Left hindlimb (tissue), 1 donor: ENCODE measurements at regions not wholly inside any gene's neighbourhood (a gene's known extent, or its start where the extent isn't known, plus 50 kb on each side); places are given as distances from the start of the nearest gene placed in this dataset.
"Not testable (repeated sequence)": the region's sequence is repeated elsewhere in the genome, so short reads cannot be mapped to it uniquely, and the experiment has no call there.

ENCODE experiments used
- DNase-seq: peaks from one replicate; pipeline ENCODE4 v3.0.0-alpha.2; 2018

DNA sequence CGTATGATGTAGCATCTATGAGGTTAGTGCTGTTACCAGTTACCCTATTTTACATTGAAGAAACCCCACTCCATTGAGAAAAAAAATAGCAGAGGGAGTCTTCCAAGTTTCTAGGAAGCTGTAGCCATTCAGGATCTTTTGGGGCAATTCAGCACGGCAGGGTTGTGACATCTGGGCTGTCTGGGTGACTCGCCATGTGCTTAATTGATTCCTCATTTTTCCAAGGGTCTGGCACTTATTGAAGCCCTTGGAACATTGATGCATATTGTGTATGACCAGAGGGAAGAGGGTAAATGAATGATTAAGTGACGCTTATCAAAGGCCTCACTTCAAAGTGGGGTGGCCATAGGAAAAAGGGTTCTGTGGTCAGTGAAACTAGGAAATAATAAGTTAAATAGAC is 248.7 kb downstream of the ARHGAP12 start:
- no peak for DNase-seq

DNA sequence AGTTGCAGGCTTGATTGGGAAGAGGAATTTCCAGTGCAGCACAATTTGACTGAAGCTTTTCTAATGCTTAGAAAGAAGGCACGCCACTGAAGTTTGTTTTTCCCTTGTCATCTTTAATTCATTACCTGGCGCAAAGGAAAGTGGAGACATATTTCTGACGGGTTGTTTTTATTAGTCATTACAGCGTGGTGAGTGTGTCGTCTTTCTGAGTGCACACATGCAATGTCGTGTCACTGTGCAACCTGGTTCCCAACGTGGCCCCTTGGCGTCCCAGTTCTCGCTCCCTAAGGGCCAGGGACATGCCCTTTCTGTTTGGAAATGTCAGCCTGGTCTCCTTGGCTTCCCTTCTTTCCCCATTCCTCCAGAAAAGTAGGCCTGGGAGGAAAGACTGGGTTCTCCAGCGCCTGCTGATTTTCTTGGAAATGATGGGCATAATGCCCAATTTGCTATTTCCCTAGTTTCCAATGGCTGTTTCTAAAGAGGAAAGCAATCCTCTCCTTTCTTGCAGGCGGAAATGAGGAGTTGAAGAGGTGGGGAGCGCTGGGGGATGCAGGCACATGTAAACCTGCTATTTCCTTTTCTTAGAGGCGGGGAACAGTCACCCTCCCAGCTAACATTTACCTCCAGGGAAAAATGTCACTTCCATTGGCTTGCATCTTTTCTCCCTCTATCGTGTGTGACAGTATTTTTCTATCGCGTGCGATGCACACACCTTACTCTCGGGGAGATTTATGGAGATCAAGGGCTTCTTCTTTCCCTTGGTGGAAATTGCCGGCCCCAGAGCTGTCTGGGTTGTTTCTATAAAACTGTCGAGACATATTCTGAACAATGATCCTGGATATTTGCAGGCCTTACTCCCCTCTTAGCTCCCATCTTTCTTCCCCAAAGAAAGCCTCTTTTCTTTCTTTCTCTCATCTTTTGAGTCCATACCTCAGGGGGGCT is 249.8 kb downstream of the ARHGAP12 start:
- DNase-seq: no peak

DNA sequence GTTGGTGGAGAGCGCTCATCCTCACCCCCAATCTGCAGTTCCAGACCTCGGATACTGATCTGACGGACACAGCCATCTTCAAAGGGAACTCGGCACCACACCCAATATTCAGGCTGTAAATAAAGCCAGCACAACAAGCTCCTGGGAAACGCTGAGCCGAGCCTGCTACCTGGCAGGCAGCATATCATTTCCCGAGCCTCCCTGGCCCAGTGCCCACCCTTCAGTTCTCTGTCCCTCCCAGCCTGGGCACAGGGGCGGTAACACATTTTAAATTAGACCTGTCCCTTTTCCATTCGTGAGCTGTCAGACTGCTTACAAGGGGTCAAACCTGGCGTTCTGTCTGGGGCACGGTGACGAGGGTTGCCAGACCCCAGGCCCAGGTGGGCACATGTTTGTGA is 250.5 kb downstream of the ARHGAP12 start:
- no peak for DNase-seq

DNA sequence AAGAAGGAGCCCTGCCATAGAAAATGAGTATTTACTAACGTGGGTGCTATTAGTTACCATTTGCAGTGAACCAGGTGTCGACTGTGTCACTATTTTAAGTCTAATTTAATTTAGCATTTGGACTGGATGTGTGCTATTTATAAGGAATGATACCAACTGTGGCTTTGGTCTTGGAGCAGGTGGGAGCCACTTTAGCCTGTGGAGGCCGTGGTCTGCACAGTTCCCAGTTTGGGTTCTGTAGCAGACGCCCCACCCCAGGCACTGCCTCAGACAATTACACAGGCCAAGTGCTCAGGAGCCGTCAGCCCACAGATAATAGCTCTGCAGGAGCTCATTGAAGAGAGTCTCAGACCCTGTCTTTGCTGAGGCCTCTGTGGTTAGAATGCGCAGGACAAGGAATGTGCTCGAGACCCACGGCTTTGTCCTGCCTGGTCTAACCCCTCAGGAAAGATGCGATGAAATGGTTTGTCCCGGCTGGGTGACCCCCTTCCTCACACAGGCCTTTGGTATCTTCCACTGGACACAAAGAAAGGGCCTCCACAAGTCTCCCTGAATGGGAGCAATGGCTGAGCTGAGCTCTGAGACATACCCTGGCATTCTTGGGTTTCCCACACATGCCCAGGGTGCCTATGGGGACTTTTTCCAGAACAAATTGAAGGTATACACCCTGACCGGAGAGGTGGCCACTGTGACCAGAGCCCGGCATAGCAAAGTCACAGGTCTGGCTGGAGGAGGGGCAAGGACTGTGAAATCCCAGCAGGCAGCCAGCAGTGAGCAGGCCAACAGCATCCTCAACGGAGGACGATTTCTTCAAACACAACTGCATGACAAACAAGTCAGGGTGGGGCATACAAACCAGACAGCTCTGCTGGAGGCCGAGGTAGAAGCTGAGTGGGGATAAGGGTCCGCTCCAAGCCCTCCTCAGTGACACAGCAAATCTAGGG is 251.2 kb downstream of the ARHGAP12 start:
- DNase-seq: no peak

DNA sequence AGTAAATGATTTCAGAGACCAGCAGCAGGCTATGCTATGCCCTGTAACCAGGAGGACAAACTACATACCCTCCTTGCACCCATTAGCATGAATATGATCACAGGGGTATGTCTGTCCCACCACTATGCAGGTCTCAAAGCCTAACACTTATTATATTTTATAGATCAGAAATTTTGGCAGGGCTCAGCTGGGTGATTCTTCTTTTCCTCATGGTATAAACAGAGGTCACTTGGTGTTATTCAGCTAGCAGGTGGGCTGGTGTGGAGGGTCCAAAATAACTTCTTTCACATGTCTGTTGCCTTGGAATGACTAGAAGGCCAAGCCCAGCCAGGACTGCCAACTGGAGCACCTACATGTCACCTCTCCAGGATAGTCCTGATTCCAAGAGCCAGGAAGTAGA is 252.9 kb downstream of the ARHGAP12 start:
- DNase-seq: no peak

DNA sequence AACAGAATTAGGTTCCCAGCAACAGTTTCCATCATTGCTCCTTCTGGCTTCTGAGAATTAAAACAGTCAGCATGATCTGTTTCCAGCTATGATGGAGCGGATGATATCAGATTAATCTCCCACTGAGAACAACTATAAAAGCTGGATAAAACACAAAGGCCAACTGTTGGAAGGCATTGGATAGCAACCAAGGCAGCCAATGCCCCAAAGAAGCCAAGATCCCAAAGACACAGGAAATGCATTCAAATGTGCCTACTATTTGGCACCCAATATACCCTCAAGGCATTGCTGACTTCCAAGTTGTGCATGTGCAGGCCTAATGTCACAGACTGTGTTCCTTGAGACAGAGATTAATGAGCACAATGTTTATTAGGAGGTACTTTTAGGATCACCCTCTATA is 259.3 kb downstream of the ARHGAP12 start:
- no peak for DNase-seq

DNA sequence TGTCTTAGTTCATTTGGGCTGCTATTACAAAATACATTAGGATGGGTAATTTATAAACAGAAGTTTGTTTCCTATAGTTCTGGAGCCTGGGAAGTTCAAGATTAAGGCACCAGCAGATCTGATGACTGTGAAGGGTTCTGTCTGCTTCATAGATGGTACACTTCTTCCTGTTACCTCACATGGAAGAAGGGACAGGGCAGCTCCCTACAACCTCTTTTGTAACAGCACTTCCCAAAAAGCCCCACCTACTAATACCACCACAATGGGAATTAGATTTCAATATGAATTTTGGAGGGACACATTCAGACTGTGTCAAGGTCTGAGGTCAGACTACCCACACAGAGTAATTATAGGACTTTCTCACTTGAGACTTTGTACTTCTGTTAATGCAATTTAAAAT is 260.3 kb downstream of the ARHGAP12 start:
- no peak for DNase-seq

DNA sequence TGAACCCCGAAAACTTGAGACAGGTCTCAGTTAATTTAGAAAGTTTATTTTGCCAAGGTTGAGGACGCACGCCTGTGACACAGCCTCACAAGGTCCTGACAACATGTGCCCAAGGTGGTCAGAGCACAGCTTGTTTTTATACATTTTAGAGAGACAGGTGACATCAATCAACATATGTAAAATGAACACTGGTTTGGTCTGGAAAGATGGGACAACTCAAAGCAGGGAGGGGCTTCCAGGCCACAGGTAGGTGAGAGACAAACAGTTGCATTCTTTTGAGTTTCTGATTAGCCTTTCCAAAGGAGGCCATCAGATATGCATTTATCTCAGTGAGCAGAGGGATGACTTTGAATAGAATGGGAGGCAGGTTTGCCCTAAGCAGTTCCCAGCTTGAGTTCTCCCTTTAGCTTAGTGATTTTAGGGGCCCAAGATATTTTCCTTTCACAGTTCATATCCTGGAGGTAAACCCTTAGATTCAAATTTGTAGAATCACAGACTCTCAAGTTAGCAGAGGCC is 262.8 kb downstream of the ARHGAP12 start:
- not testable (repeated sequence) for DNase-seq

DNA sequence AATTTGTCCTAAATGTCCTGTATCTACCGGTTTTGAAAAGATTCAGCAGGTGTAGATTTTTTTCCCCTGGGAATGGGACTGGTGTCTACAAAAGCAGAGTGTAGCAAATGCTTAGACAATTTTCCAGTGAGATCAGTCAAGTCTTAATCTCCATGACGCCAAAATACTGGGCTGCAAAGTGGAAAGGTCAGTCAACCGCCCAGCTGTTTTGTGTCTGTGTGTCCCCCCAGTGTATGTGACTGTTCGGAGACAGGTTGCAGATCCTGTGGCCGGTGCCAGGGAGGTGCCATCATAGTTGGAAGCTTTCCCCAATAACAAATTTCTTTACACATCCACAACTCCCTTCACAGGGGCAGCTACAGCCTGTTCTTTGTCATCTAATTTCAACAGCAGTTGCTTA is 263.8 kb downstream of the ARHGAP12 start:
- peak; percentile 76 for DNase-seq

DNA sequence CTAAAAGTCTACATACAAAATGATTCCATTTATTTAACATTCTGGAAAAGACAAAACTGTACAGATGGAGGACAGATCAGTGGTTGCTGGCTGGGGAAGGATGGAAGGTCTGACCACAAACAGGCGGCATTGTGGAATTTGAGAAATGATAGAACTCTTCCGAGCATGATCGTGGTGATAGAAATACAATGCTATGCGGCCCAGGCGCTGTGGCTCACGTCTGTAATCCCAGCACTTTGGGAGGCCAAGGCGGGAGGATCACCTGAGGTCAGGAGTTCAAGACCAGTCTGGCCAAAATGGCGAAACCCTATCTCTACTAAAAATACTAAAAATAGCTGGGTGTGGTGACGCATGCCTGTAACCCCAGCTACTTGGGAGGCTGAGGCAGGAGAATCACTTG is 264.6 kb downstream of the ARHGAP12 start:
- DNase-seq: not testable (repeated sequence)

DNA sequence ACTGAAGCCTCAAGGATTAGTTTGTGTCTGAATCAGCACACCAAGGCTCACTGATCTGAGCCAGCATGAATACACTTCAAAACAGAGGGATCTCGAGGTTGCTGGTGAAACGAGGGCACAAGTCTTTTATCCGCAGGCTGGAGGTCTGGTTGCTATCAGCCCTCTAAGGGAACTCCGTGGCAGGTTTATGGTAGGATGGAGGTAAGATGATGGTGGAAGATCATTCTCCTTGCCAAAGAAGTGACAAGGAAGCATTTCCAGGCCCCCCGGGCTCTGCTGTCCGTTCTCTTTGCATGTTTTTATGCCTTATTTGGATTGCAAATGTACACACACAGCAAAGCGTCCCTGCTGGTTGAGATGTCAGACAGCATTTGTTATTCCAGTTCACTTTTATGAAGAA is 268.3 kb downstream of the ARHGAP12 start:
- DNase-seq: no peak

DNA sequence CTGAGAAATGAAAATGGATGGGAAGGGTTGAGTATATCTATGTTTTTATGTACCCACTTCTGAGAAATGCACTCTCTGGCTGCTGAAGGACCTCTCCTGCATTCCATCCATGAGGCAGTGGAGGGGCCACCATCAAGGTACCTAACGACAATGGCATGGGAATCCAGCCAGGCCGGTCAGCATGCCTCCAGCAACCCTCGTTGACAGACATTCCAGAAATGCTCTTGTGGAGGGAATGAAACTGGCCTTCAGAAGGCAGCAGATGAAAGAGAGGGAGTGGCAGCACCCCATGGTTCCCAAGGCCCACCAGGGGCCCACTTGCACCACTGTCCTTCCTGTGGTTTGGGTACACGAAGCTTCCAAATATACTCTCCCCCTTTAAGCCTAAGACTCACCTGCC is 269.0 kb downstream of the ARHGAP12 start:
- DNase-seq: no peak

DNA sequence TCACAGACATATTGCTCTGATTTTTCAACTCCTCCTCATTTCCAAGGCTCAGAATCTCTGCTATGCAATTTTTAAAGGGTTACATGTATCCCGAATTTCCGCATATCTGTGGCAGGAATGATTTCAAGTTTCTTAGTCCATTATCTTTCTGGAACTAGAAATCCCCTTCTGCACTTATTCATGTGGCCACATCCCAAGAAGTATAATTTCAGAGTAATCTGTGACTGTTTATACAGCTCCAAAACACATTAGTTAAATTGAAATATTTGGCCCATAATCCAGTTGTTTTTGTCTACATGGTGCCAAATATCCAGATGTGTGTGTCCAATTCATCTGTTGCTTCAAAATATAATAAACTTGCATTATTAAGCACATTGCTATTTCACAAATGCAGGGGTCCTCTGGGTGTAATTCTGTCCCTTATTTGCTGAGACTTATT is 271.2 kb downstream of the ARHGAP12 start:
- DNase-seq: no peak

DNA sequence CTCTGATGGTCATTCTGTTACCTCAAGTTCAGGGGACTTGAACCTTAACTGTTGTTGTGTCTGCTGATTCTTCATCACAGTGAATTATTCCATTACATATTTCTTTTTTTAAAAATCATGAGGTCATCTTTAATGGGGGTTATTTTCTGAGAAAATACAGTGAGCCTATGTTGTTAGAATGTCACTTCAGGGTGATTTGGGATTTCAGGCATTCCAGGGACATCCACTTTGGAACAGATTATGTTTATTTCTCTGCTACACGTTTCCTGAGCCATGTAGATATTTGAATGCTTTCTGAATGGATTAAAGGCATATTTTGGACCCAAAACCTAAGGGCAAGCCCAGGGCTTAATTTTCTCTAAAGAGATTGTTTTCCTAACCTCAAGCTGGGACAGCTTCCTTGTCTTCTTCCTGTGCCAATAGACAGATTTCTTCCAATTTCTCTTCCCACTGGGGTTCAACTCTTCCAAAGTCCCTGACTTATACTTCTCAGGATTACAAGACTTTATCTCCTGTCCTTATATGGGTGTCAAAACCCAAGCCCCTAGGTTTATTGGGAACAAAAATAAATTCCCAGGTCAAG is 271.7 kb downstream of the ARHGAP12 start:
- no peak for DNase-seq

DNA sequence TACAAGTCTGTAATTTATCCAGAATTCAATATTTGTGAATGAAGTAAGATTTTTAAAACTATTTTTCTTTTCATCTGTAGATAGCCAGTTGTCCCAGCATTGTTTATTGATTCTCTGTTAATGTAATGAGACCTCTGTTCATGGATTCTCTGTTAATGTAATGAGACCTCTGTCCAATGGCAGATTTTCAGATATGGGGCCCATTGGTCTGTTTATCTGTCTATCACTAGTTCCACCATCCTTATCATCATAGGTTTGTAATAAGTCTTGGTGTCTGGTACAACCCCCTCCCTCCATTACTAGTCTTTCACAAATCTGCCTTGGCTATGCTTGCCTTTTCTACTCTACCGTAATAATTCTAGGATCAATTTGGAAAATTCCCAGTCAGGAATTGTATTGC is 276.6 kb downstream of the ARHGAP12 start:
- no peak for DNase-seq

DNA sequence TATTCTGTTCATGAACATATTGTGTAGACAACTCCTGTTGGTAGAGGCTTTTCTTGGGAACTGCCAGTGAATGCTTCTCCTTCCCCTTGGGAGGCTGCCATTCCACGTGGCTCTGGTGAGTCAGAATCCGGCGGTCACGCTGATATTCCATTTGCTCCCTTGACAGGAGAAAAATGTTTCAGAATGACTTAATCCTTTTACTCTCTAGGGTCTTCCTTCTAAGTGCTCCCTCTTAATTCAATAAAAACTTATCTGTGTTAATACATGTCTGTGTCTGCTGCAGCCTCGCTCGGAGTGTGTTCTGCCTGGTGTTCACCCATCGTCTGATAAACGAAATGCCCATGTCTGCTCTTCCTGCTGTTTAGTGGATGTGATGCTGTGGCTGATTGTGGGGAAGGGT is 278.6 kb downstream of the ARHGAP12 start:
- DNase-seq: peak; percentile 73

DNA sequence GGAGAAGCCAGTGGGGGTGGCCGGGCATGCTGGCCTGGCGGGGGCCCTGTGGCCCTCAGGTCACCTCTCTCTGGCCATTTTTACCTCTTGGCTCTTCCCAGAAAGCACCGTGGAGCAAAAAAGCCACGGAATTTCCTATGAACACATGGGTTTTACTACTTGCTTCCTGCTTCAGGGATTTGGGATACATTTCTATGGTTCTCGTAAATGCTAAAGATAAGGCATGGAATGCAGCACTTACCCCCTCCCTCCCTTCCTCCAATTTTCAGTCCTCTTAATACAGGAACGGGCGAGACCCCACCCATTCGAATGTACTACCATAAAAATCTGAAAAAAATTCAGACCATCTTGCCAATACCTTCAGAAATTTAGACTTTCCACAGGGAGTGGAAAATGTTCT is 279.7 kb downstream of the ARHGAP12 start:
- no peak for DNase-seq

DNA sequence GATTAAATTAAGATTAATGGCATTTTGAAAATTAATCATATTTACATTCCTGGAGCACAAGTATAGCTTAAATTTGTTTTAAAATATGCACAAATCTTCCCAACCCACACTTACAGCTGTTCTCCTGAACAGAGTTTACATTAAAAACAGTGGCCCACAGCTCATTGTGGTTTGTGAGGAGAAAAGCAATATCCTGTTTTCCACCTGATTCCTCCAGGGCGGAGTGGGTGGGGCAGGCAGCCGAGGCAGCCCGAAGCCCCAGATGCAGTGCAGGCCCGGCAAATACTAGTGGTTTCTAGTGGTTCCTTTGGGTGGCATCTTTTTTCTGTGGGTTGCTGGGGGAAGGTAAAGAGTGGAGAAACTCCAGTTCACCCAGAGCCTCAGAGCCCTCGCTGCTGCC is 280.8 kb downstream of the ARHGAP12 start:
- DNase-seq: no peak

DNA sequence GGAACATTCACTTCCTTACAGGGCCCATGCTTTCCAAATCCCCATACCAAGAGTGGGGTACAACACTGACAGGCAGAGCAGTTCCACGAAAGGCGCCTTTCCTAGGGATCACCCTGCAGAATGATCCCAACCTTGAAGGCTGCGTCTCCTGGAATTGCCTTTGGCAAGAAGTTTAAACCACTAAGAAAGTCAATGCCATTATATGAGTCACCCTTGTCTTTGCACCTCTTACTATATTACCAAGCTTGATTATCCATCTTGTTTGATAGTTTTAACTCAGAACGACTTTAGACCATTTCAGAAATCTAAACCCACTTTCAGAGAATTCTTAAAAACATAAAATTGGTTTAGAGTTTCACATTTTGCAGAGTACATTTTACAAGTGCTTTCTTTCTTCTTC is 282.1 kb downstream of the ARHGAP12 start:
- DNase-seq: no peak

DNA sequence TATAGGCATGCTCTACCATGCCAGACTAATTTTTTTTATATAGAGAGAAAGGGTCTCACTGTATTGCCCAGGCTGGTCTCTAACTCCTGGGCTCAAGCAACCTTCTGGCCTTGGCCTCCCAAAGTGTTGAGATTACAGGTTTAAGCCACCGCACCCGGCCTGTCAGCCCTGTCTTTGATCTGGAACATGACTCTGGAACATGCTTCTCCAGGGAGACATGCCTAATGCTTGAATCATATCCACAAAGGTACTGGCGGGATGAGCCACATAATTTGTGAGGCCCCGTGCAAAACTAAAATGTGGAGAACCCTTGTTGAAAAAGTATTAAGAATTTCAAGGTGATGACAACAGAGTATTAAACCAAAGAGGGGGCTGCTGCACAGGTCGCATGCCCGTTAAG is 282.8 kb downstream of the ARHGAP12 start:
- DNase-seq: no peak

DNA sequence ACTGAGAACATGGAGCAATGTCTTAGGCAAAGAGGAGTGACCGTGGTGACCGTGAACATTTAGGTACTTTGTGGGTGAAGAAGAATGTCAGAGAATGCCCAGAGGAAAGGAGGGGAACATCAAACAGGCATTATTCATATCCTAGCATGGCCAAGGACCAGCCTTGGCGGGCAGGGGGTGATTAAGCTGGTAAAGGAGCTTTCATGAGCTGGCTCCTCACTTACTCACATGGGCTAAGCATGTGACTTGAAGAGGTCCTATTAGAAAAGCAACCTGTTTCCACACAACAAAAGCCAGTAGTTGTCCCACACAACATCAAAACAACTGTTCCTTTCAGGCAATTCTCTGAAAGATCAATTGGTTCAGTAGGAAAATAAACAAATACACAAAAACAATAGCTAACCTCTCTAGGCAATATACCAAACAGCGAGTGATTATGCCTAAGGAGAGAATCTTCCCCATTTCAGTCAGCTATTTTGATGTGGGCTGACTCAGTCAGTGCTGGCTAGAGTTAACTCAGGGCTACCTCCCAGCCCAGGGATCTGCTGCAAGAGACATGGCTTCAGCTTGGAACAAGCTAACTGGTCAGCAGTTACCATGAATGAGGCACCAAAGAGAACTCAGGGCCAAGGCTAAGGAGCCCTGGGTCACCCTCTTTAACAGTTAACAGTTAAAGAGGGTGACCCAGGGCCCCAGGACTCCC is 283.5 kb downstream of the ARHGAP12 start:
- DNase-seq: no peak

DNA sequence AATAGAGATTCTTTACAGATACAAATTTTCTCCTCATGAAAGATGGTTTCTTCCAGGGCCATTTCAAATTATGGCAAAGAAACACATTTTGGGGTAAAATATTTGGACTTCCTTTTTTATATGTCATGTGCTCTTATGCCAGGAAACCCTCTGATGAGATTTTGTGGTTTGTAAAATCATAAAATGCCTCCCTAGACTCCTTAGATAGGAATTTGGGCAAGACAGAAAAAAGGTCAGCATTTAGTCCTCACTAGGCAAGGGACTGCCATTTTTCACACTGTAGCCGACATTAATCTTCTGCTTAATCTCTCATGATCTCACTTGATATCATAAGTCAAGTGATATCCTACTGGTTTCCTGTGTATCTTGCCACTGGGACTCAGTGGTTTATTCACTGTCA is 286.4 kb downstream of the ARHGAP12 start:
- no peak for DNase-seq
